Dedifferentiated amniotic fluid mesenchymal stem cell (primary cell): ENCODE measurements at regions not wholly inside any gene's neighbourhood (a gene's known extent, or its start where the extent isn't known, plus 50 kb on each side); places are given as distances from the start of the nearest gene placed in this dataset.
"Not testable (repeated sequence)": the region's sequence is repeated elsewhere in the genome, so short reads cannot be mapped to it uniquely, and the experiment has no call there.

Experiments
- DNase-seq: peaks from one replicate; pipeline ENCODE4 v3.0.0-alpha.2; 2016; ENCODE audit errors: extremely low spot score

GRCh38 chr6:150299873-150300485 lies 68.8 kb upstream of the IYD start:
- no peak for DNase-seq

GRCh38 chr6:150301846-150302519 lies 66.8 kb upstream of the IYD start:
- DNase-seq = peak; percentile 35

GRCh38 chr6:150302520-150303176 lies 66.2 kb upstream of the IYD start:
- DNase-seq = no peak

GRCh38 chr6:150303256-150303655 lies 65.6 kb upstream of the IYD start:
- no peak for DNase-seq

- no peak for DNase-seq
Observed at GRCh38 chr6:150304429-150304828, 64.4 kb upstream of the IYD start.

GRCh38 chr6:150306290-150306689 lies 62.5 kb upstream of the IYD start:
- no peak for DNase-seq

GRCh38 chr6:150307520-150307919 lies 61.3 kb upstream of the IYD start:
- DNase-seq = no peak

- no peak for DNase-seq
Observed at GRCh38 chr6:150308812-150309645, 59.8 kb upstream of the IYD start.

GRCh38 chr6:150310539-150310938 lies 58.3 kb upstream of the IYD start:
- DNase-seq = no peak

- not testable (repeated sequence) for DNase-seq
Observed at GRCh38 chr6:150311149-150311944, 57.5 kb upstream of the IYD start.

- no peak for DNase-seq
Observed at GRCh38 chr6:150312395-150312794, 56.4 kb upstream of the IYD start.

GRCh38 chr6:150312844-150313584 lies 55.8 kb upstream of the IYD start:
- no peak for DNase-seq

- no peak for DNase-seq
Observed at GRCh38 chr6:150313781-150314180, 55.0 kb upstream of the IYD start.

- DNase-seq = no peak
Observed at GRCh38 chr6:150314230-150315188, 54.3 kb upstream of the IYD start.

GRCh38 chr6:150315626-150316025 lies 53.2 kb upstream of the IYD start:
- DNase-seq = no peak

- no peak for DNase-seq
Observed at GRCh38 chr6:150316936-150317335, 51.9 kb upstream of the IYD start.
